ENCODE measurements at regions not wholly inside any gene's neighbourhood (a gene's known extent, or its start where the extent isn't known, plus 50 kb on each side); places are given as distances from the start of the nearest gene placed in this dataset.

DNA sequence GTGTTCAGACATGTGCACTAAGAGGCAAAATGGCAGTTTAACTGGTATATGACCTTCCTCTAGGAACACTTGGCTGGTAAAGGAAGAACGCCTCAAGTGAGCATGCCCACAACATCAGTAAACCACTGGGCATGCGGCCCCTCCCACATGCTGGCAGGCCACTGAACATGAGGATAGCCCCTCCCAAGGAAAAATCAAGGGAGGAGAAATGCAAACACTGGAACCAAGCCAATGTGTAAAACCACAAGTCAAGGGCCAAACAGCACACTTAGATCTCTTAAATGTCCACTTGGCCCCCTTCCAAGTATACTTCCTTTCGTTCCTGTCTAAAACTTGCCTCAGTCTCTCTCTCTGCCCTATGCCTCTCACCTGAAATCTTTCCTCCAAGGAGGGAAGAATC lies 980.8 kb downstream of the TSN start:
- DNase-seq (ENCODE audit: low spot score): no peak

DNA sequence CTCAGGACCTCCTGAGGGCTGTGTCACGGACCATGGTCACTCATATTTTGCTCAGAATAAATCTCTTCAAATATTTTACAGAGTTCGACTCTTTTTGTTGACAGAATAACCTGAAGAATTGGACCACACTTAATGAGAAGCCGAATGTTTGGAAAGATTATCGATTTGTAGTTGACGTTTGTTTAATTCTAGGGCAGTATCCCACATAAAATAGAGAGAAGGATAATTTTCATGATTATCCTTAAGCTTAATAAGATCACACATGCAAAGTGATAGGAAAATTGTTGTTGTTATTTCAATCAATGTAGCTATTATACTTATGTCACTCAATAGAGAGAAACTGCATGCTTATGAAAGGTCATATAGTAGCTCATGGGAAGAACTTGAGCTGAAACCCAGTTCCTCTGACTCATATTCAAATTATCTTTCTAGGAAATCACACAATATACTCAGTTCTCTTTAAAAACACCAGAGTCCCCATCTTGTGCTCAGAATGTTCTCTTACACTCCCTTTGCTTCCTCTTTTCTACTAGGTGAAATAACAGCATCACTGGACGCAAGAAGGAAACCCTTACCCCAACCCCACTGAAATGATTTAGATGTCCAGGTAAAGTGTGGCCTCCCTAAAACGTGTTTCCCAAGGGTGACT lies 982.1 kb downstream of the TSN start:
- DNase-seq (ENCODE audit: low spot score): no peak

DNA sequence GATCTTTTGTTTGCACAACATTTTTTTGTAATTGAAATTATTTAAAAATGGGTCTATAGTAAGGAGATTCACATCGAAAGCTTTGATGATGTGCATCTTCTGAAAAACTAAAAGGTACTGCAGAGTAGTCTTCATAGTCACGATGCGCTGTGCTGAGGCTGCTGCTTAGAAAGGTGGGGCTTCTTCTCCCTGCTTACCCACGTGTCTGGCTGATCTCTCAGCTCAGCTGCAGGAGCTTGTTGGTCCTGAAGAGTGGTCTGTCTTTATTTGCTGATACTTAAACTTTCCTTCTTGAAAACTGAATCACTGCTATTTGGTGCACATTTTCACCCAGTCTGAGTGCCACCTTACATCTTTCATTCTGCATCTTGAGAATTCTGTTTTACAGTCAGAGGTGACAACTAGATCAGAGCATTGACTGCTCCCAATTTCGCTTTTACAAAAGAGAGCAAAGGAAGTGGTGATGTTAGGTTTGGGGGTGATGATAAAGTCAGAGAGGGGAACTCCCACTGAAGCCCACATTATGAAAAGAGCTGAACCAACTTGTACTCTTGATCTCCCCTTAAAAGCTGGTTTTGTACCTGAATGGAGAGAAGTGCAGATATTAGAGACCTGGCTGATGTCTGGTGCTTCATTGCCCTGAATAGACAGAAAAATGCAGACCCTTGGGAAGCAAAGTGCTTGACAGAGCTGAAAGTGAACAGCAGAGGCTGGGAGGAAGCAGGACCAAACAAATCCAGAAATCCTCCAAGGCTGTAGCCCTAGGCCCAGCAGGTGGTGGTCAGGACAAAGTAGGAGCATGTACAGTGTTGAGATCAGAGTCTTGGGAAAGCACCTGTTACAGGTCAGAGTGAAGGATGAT lies 984.5 kb downstream of the TSN start:
- no peak for DNase-seq (ENCODE audit: low spot score)

DNA sequence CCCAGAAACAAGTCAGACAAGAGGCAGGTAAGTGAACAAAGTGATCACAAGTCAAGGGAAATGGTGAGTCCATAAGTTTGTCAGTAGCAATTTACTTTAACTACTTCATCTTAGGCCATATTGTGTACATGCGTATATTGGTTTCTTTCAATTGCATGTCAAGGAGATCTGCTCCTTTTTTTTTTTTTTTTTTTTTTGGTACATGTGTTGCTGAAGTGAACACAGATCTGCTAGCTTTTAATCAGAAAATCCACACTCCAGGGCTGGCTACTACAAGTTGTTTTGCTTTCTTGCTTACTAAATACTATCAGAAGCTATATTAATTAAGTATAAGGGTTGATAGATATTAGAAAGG lies 985.1 kb downstream of the TSN start:
- no peak for DNase-seq (ENCODE audit: low spot score)

DNA sequence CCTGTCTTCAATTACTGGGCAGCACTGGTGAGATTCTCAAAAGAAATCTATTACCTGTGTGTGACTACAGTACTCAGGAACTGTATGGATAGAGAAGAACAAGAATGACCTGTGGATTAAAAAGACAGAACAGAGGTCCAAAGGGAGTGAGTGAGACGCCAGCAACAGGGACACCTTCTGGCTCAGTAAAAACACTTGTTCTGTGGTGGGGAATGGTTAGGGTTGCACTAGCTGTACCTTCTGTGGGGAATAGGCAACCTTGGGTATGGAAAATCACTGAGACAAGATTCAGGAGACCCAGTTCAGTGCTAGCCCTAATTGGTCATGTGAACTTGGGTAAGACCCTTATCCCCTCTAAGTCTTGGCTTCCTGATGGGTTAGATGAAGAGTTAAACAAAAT lies 986.0 kb downstream of the TSN start:
- DNase-seq (ENCODE audit: low spot score): no peak

DNA sequence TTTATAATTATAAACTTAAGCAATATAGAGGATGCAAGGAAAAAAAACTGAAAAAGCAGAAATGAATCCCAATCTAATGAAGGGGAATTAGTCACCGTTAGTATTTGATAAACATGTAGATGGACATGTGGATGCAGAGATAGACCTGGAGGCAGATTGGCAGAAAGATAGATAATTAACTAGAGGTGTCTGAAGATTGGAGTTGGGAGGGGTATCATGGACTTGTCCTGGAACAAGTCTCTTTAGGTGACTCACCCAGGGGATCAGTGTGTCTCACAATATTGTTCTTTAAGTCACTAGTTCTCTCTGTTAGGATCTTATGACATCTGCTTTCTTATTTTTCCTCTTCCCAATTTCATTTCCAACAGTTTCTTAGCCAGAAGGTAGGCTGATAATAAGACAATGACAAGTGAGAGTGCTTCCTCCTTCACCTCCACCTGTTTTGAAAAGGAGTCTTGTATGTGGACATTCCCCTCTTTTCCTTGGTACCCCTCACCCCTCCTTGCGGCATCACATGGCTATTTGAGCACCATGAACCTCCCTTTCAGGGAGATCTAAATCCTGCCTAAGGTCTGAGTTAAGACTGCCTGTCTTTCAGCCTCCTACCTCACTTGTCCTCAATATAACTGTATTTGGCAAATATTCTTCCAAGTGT lies 987.7 kb downstream of the TSN start:
- no peak for DNase-seq (ENCODE audit: low spot score)

DNA sequence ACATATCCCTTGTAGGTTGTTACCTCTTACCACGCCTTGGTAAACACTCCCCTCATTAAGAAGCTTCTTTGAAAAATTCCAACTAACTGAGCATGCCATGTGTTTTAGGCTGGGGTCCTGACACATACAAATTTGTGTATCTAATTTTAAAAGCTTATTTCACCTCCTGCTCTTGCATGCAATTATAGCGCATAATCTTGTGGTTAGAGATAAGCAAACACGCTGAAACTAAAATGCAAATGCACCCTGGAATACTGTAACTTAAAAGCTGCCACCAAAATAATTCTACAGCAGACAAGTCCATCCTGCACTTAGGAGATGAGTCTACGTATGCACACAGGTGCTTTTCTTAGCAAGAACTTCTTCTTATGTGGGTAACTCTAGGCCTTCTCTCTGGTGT lies 990.2 kb downstream of the TSN start:
- DNase-seq (ENCODE audit: low spot score): no peak

DNA sequence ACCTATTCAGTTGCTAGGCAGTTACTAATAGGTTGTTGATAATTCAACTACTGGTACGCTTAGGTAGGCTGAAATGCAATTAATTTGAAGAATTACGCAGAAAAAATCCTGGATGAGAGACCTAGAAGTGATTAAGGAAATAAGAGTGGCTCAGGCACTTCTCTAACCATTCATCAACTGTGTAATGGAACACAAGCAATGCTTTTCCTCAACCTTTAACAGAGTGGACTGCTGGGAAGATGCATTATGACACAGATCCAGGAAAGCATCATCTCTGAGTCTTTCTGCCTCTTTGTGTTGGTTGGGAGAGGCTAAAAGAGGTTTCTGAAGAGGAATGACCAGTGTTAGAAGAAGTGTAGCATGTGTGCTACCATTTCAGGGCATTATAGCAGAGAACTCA lies 992.2 kb downstream of the TSN start:
- no peak for DNase-seq (ENCODE audit: low spot score)

DNA sequence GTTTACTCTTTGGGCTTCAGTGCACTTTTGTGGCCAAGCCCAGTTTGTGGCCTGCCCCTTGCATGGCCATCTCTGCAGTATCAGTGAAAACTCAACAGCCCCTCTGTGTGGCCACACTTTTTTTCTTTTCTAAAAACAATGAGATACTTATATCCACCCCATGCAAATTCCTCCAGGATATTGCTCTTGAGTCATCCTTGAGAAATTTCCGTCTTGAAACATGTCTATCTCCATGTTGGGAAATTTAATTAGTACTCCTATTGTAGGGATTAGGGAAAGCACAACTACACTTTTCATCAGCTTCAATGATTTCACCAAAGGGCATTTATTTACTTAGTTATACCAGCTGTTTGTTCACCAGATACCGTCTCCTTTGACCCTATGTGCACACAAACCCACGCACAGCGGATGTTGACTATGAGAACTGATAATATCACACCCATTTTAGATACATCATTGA lies 993.1 kb downstream of the TSN start:
- DNase-seq (ENCODE audit: low spot score): no peak

DNA sequence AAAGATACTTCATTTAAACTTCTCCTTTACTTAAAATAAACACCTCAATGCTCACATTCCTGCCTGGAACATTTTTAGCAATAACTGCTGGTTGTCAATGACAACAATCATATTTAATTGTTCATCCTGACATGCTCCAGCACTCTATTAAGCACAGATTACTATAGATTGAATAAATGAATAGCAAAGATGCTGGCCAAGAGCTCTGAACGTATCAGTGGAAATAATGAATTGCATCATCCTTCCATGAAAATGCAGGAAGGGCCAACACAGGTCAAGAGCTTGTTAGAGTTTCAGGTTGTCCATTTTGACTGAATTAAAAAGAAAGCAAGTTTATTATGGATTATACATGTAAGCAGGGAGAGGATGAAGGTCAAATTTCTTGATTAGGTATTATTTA lies 994.0 kb downstream of the TSN start:
- DNase-seq (ENCODE audit: low spot score): no peak

DNA sequence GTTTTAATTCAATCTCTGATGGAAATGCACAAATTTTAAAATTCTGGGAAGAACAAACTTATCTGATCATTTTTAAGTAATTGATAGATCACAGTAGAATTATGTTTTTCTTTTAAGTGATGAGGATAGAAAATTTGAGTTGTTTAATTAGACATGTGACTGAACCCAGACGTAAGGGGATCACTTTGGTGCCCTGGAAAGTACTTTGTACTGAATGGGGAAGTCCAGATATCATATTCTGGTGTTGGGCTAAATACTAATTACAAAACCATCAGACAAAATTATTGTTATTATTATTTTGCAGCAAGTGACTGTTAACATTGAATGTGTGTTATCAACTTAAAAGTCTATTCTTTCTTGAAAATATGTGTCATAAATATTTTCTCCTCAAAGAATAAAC lies 994.6 kb downstream of the TSN start:
- DNase-seq (ENCODE audit: low spot score): no peak

DNA sequence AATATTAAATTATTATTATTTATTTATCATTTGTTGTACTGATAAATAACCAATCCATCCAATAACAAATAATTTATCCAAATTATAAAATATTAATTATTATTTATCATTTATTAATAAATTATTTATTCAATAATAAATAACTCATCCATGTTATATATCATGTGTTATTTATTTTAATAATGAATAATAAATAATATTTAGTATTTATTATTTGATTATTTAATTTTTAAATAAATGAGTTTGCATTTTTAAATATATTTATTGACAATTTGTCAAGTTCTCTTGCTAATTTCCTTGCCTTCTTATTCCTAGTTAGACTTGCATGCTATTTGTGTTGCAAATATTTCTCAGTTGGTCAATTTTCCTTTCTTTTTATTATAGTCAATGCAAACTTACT lies 995.4 kb downstream of the TSN start:
- no peak for DNase-seq (ENCODE audit: low spot score)

DNA sequence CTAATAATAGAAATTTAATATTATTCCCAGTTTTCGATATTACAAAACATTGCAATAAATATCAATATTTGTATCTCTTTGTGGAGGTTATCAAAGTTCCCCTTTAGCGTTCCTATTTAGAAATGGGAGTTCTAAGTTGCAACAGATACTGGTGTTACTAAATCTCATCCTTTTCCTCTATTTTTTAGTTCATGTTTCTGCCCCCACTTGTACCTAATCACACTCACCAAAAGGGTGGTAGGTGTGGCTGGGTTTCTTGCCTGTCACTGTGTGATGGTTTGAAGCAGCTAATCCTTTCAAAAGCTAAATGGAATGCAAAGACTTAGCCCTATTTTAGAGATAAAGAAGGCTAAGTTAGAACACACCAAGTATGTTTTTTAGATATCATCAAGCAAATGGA lies 997.9 kb downstream of the TSN start:
- no peak for DNase-seq (ENCODE audit: low spot score)

DNA sequence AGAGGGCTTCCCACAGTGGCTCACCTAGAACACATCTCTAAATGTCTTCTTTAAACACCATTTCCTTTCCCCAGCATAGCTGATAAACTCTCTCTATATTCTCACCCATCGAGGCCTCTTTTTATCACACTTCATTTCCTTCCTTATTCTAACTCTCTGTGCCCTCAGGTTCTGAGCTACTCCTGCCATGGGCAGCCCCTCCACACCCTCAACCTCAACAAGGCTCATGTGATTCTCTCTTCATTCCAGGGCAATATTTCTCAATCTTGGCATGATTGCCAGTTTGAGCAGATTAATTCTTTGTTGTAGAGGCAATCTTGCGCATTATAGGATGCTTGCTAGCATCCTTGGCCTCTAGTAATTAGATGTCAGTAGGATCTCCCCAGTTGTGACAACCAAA lies 999.1 kb downstream of the TSN start:
- no peak for DNase-seq (ENCODE audit: low spot score)

DNA sequence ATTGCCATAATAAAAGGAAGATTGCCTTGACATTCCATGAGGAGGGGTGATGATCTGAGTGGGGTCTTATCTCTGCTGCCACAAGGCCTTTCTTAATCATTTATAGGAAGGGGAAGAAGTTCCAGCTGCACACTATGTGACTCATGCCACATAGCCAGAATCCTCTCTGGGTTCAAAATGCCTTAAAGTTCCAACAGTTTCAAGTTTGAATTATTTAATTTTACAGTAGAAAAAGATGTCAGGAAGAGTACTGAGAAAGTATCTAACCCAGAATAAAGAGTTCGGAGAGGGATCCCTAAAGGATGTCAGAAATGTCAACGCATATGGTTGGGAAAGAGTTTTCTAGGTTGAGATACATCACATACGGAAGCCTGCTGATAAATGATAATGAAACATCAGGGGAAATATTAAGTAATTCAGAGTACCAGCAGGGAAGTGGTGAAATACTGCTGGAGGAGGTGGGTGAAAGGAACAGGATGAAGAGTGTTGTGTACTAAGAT lies 999.9 kb downstream of the TSN start:
- DNase-seq (ENCODE audit: low spot score): no peak

DNA sequence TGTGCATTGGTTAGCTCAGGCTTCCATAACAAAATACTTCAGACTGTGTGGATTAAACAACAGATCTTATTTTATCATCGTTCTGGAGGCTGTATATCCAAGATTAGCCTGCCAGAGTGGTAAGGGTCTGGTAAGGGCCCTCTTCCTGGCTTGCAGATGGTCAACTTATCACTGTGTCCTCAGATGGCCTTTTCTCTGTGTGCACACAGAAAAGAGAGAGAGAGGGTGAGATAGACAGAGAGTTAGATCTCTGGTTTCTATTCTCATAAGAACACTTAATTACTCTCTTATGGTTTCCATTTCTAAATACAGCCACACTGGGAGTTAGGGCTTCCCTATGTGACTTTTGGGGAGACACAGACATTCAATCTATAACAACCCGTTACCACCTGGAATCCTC lies 1003.5 kb downstream of the TSN start:
- DNase-seq (ENCODE audit: low spot score): no peak

DNA sequence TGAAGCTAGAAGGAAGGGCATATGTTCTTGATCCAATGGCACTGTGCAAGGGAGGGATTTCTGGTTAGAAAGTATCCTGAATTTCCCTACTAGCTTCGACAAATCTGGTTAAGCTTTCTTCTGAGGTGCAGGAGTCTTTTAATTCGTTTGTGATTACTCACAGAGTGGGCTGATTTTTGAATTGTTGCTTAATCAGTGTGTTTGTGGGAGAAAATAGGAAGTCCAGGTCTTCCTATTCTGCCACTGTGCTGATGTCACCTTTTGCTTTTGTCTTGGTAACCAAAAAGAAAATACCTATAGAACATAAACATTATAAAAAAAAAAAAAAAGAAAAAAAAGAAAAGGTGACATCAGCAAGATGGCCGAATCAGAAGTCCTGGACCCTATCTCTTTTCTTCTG lies 1008.6 kb downstream of the TSN start:
- DNase-seq (ENCODE audit: low spot score): no peak

DNA sequence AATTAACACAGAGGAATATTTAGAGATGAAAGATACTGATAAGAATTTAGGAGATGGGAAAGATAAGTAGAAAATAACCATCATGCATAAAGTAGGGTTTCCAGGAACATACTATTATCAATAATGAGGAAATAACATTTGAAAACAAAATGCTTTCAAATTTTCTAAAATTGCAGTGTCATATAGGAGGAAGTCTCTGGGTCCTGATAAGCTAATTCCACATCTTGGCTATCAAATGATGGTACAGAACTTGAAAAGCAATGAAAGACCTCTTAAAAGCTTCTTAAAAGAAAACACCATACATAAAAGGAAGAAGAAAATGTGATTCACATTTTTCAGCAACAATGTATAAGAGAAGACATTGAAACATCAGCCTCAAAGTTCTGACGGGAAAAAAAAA lies 1024.8 kb downstream of the TSN start:
- DNase-seq (ENCODE audit: low spot score): no peak

DNA sequence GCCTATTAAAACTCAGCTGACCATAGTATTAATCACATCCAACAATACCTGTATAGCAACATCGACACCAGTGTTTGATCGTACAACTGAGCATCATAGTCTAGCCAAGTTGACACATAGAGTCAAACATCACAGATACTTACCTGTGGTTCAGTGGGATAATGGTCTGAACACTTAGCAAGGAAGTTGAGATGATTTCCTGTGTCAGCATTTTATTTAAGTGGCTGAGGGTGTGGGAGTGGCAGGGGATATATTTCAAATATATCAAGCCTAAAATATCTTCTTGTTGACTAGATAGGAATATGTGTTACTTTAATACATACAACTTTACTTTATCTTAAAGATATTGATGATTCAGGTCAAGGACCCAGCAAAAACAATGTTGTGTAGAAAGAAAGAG lies 1038.6 kb downstream of the TSN start:
- no peak for DNase-seq (ENCODE audit: low spot score)

DNA sequence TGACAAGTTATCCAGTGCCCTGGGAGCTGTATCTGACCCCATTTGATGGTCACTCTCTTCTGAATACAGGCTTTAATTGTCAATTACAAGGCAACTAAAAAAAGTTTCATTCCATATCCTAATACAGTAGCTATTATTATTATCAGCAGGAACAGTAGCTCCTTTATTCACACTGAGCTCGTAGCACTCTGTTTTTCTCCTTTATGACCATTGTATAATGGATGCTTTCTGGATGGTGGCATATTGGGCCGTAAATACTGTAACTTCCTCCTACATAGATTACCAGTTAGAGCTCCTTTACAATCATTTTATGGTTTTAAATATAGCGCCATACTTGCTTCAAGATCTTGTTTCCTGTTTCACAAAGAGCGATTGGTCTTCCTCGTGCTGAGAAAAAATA lies 1040.3 kb downstream of the TSN start:
- no peak for DNase-seq (ENCODE audit: low spot score)

DNA sequence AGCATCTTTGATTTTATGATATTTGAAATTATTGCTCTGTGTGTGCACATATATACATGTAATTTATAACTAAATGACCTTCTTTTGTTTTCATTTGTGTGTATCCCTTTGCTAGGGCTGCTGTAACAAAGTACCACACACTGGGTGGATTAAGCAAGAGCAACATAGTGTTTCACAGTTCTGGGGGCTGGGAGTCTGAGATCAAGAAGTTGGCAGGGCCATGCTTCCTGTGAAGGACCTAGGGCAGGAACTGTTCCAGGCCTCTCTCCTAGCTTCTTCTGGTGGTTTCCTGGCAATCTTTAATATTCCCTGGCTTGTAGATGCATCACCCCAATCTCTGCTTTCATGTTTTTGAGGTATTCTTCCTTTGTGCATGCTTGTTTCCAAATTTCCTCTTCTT lies 1043.9 kb downstream of the TSN start:
- DNase-seq (ENCODE audit: low spot score): no peak

DNA sequence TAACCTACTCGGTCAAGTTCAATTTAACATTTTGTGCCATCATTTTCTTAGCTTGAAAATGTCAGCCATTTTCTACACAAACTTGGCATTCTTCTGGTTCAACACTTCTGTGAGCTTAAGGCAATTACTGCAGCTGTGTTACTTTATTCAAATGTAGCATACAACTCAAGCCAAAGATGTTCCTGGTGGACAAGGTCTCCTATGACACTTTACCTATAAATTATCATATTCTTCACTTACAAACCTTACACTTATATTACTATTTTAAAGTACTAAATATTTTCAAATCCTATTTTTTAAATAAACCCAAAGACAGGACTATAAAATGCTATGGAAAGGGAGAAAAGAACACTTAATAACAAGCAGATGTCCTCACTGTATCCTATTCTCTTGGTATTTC lies 1045.3 kb downstream of the TSN start:
- no peak for DNase-seq (ENCODE audit: low spot score)

DNA sequence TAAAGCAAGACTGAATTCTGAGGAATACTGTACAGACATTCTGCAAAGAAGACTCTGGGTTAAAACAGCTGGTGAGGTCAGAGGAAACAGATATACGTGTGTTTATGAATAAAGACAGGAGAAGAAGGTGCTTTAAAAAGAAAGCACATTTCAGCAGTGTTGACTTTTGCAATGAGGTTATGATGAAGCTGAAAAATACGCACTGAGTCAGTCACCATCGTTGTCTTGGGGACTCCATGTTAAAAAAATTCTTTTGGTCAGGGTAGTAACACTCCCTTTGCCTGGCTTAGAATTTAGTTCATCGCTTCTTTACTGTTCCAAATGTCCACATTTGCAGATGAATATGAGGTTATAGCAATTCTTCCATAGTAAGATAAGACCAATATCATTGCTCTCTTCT lies 1049.0 kb downstream of the TSN start:
- DNase-seq (ENCODE audit: low spot score): no peak

Measured in ecto neural progenitor cell (in vitro differentiated cells).